HCT116 (cell line): ENCODE measurements at regions not wholly inside any gene's neighbourhood (a gene's known extent, or its start where the extent isn't known, plus 50 kb on each side); places are given as distances from the start of the nearest gene placed in this dataset.

ENCODE experiments used
- ATAC-seq: fragments of 200-7000 bp; cut with Tn5 transposase; 2 replicates; pipeline ENCODE4 v1.9.1; 2020; ENCODE audit warnings: mild to moderate bottlenecking, moderate library complexity
- BruUV-seq: library from RNA; stranded (reverse); fragments of 400-500 nt; replicated peaks from 2 replicates; lab custom pipeline; 2021; lab: Mats Ljungman, UMichigan
- CTCF ChIA-PET: fragments of 300-600 bp; sonication (Branson Sonifier 250); formaldehyde crosslinking; loops from one replicate; lab custom pipeline; 2021; ENCODE audit warnings: antibody characterized with exemption; lab: Charles Lee
- POLR2A ChIA-PET: fragments of 300-600, 350-600 bp; sonication (Branson Sonifier 250); formaldehyde crosslinking; loops from one replicate; lab custom pipeline; 2021; ENCODE audit warnings: antibody characterized with exemption; lab: Charles Lee
- RAD21 ChIA-PET, 2 experiments: fragments of 300-600 bp; sonication (Branson Sonifier 250); formaldehyde crosslinking; loops; one replicate each; lab custom pipeline; 2023; ENCODE audit warnings: low total read pairs in 2 of 2; ENCODE audit not compliant: uncharacterized antibody in 2 of 2, unreplicated experiment in 2 of 2, low non-redundant PET in 1 of 2; lab: Charles Lee
- DNase-seq: peaks from one replicate; pipeline ENCODE4 v3.0.0-alpha.2; 2010; ENCODE audit warnings: low read depth, low spot score
- H2AFZ ChIP-seq: fragments of 200-600 bp; shearing (Covaris generic), sonication (generic); 2 replicates; pipeline ENCODE4 v1.6.1; 2017; ENCODE audit warnings: low read depth, mixed run types, mixed read lengths, antibody characterized with exemption, low read length; ENCODE audit not compliant: poor library complexity, severe bottlenecking
- H3K27ac ChIP-seq: 2 replicates; pipeline ENCODE4 v1.5.1; 2012; ENCODE audit warnings: low read depth, low read length
- H3K27me3 ChIP-seq: fragments of 200-600 bp; sonication (generic); 2 replicates; pipeline ENCODE4 v1.6.1; 2016; ENCODE audit warnings: mixed run types, low read length, mixed read lengths; ENCODE audit not compliant: insufficient read depth
- H3K36me3 ChIP-seq, 2 experiments: fragments of 200-500 bp in 1 of 2; fragments of 200-600 bp in 1 of 2; sonication (Bioruptor generic) in 1 of 2; sonication (generic) in 1 of 2; 2 replicates each; pipeline versions ENCODE4 v1.5.1 to v1.6.1; 2014 to 2016; ENCODE audit warnings: low read length in 2 of 2, inconsistent platforms in 1 of 2, mixed read lengths in 1 of 2, mixed run types in 1 of 2; ENCODE audit not compliant: insufficient read depth in 2 of 2, control insufficient read depth in 1 of 2
- H3K4me1 ChIP-seq, 2 experiments: fragments of 200-600 bp in 1 of 2; sonication (generic) in 1 of 2; 2 replicates each; pipeline versions ENCODE4 v1.5.1 to v1.6.1; 2012 to 2017; ENCODE audit warnings: low read length in 2 of 2, inconsistent platforms in 1 of 2, mild to moderate bottlenecking in 1 of 2, mixed read lengths in 1 of 2, mixed run types in 1 of 2, moderate library complexity in 1 of 2; ENCODE audit not compliant: insufficient read depth in 2 of 2, control insufficient read depth in 1 of 2
- H3K4me2 ChIP-seq: fragments of 200-600 bp; sonication (generic); 2 replicates; pipeline ENCODE4 v1.6.1; 2017; ENCODE audit warnings: mixed run types, low read length, mixed read lengths
- H3K4me3 ChIP-seq, 2 experiments: fragments of 200-600 bp in 1 of 2; sonication (generic) in 1 of 2; replicated peaks in 1 of 2; 2 replicates each; pipeline ENCODE4 v1.5.1; 2011 to 2016; ENCODE audit warnings: low read length in 2 of 2, control low read depth in 1 of 2, low read depth in 1 of 2, mild to moderate bottlenecking in 1 of 2, mixed read lengths in 1 of 2, mixed run types in 1 of 2
- H3K79me2 ChIP-seq: fragments of 200-600 bp; sonication (generic); 2 replicates; pipeline ENCODE4 v1.6.1; 2017; ENCODE audit warnings: mild to moderate bottlenecking, mixed run types, low read length, moderate library complexity, mixed read lengths; ENCODE audit not compliant: insufficient read depth
- H3K9ac ChIP-seq: fragments of 200-600 bp; sonication (generic); 2 replicates; pipeline ENCODE4 v1.6.1; 2016; ENCODE audit warnings: low read length, mixed read lengths
- H3K9me2 ChIP-seq: fragments of 200-600 bp; sonication (generic), shearing (Covaris generic); 2 replicates; pipeline ENCODE4 v1.6.1; 2017; ENCODE audit warnings: mixed run types, mild to moderate bottlenecking, moderate library complexity; ENCODE audit not compliant: insufficient read depth
- H3K9me3 ChIP-seq, 2 experiments: fragments of 200-500 bp in 1 of 2; fragments of 200-600 bp in 1 of 2; sonication (Bioruptor generic) in 1 of 2; sonication (generic) in 1 of 2; 2 replicates each; pipeline ENCODE4 v1.6.1; 2014 to 2017; ENCODE audit warnings: low read length in 2 of 2, mixed read lengths in 2 of 2, inconsistent platforms in 1 of 2, low read depth in 1 of 2, mild to moderate bottlenecking in 1 of 2, mixed run types in 1 of 2, moderate library complexity in 1 of 2; ENCODE audit not compliant: control insufficient read depth in 1 of 2, insufficient read depth in 1 of 2
- H4K20me1 ChIP-seq: fragments of 200-600 bp; sonication (generic), shearing (Covaris generic); 2 replicates; pipeline ENCODE4 v1.6.1; 2017; ENCODE audit warnings: mixed run types, mild to moderate bottlenecking, moderate library complexity; ENCODE audit not compliant: insufficient read depth
- ATF3 ChIP-seq: IDR thresholded peaks from 2 replicates; pipeline ENCODE4 v1.6.1; 2012
- CBX3 ChIP-seq: IDR thresholded peaks from 2 replicates; pipeline ENCODE4 v1.6.1; 2012; ENCODE audit warnings: low read depth
- CTCF ChIP-seq, 3 experiments: fragments of 200-600 bp in 1 of 3; sonication (generic) in 1 of 3; IDR thresholded peaks in 2 of 3; conservative IDR thresholded peaks in 1 of 3; 2 replicates each; pipeline ENCODE4 v1.5.1; 2012 to 2017; ENCODE audit warnings: low read depth in 2 of 3, low read length in 2 of 3, antibody characterized with exemption in 1 of 3, borderline replicate concordance in 1 of 3, control low read depth in 1 of 3, mild to moderate bottlenecking in 1 of 3, mixed read lengths in 1 of 3, mixed run types in 1 of 3, moderate library complexity in 1 of 3; ENCODE audit not compliant: insufficient read depth in 1 of 3
- EGR1 ChIP-seq: IDR thresholded peaks from 2 replicates; pipeline ENCODE4 v1.6.1; 2012; ENCODE audit warnings: low read depth
- EZH2 ChIP-seq: fragments of 200-600 bp; sonication (generic); IDR thresholded peaks from 2 replicates; pipeline ENCODE4 v1.6.1; 2017; ENCODE audit warnings: antibody characterized with exemption, mixed run types
- FOSL1 ChIP-seq: IDR thresholded peaks from 2 replicates; pipeline ENCODE4 v1.6.1; 2012; ENCODE audit warnings: low read depth
- JUND ChIP-seq: IDR thresholded peaks from 2 replicates; pipeline ENCODE4 v1.6.1; 2012
- MAX ChIP-seq: IDR thresholded peaks from 2 replicates; pipeline ENCODE4 v1.6.1; 2012
- POLR2AphosphoS5 ChIP-seq: IDR thresholded peaks from 2 replicates; pipeline ENCODE4 v1.6.1; 2011; ENCODE audit warnings: mild to moderate bottlenecking, low read depth, low read length, moderate library complexity
- SIN3A ChIP-seq: IDR thresholded peaks from 2 replicates; pipeline ENCODE4 v1.6.1; 2012; ENCODE audit warnings: low read depth
- SRF ChIP-seq: IDR thresholded peaks from 2 replicates; pipeline ENCODE4 v1.6.1; 2012; ENCODE audit warnings: low read depth
- TCF7L2 ChIP-seq: IDR thresholded peaks from 2 replicates; pipeline ENCODE4 v1.7.0; 2011; ENCODE audit warnings: borderline replicate concordance, inconsistent platforms; ENCODE audit not compliant: insufficient read depth, insufficient read length; ENCODE audit errors: extremely low read depth
- YY1 ChIP-seq: IDR thresholded peaks from 2 replicates; pipeline ENCODE4 v1.6.1; 2011; ENCODE audit warnings: low read length, low read depth, moderate library complexity, mild to moderate bottlenecking; ENCODE audit not compliant: insufficient replicate concordance; ENCODE audit errors: extremely low read depth
- ZBTB33 ChIP-seq: IDR thresholded peaks from 2 replicates; pipeline ENCODE4 v1.6.1; 2011; ENCODE audit warnings: mild to moderate bottlenecking, low read length, moderate library complexity; ENCODE audit not compliant: insufficient replicate concordance; ENCODE audit errors: extremely low read depth
- ZNF274 ChIP-seq: fragments of 200-500 bp; sonication (Bioruptor generic); IDR thresholded peaks from 2 replicates; pipeline ENCODE4 v1.6.1; 2014; ENCODE audit warnings: mild to moderate bottlenecking, low read depth, low read length, inconsistent platforms
- intact Hi-C: fragments of 100-400 bp; cut with micrococcal nuclease; formaldehyde crosslinking; loops from 2 replicates; pipeline ENCODE4 v1.10.0; 2022

- ATAC-seq (peak; percentile 2; the same call in 1 of the 2 replicates), DNase-seq (no peak)
- ChIA-PET CTCF (interaction anchor here (1.0 to 1.3 kb wide), 3 partner anchors 9 to 343 kb away, joined by 3 to 11 read pairs (median 9); partner anchors contain the start of gene SHH), RAD21 (no interaction called here), POLR2A (interaction anchor here (1.3 to 1.9 kb wide), 2 partner anchors 12 to 194 kb away, joined by 4 to 7 read pairs; no protein-coding TSS in a partner anchor)
- TF ChIP-seq SIN3A (no peak), SRF (no peak), ATF3 (no peak), EGR1 (no peak), POLR2AphosphoS5 (no peak), MAX (no peak), CTCF (IDR thresholded peaks at IDR 0.05 in 2 of 3, conservative IDR thresholded peaks at IDR 0.05 in 1 of 3; ENCODE audit: borderline replicate concordance in 1 of 3, insufficient read depth in 1 of 3, low read depth in 2 of 3, low read length in 2 of 3) (no peak), JUND (no peak), YY1 (no peak), ZBTB33 (no peak), FOSL1 (no peak), ZNF274 (no peak), EZH2 (no peak), CBX3 (no peak), TCF7L2 (no peak)
- H3K36me3 ChIP-seq, result no peaks in the 10 kb centered on the region
- no peaks in the 10 kb centered on the region for H3K79me2 ChIP-seq
- H3K4me3 ChIP-seq, result no peak overlapping the region
- no peak overlapping the region for H2AFZ ChIP-seq
- H3K27ac ChIP-seq, result no peak overlapping the region; the same call in 1 of the 2 replicates
- H3K9me2 ChIP-seq, result no peaks in the 10 kb centered on the region
- peaks cover 6 to 15% of the 10 kb centered on the region in 2 experiments; a peak in 3 of 4 replicates for H3K4me1 ChIP-seq
- H4K20me1 ChIP-seq, result no peaks in the 10 kb centered on the region
- BruUV-seq, result no TSS peak
- peak overlapping the region; percentile 15; the same call in 1 of the 2 replicates for H3K4me2 ChIP-seq
- intact Hi-C loops, result loop anchor here (1.0 to 5.0 kb wide), 3 partner anchors 194 to 341 kb away; no protein-coding TSS in a partner anchor
- no peaks in the 10 kb centered on the region for H3K27me3 ChIP-seq
- H3K9me3 ChIP-seq, result no peaks in the 10 kb centered on the region
- H3K9ac ChIP-seq, result no peak overlapping the region
Observed at GRCh38 chr7:156155988-156156733, 343.9 kb upstream of the SHH start.
